ENCODE measurements at regions not wholly inside any gene's neighbourhood (a gene's known extent, or its start where the extent isn't known, plus 50 kb on each side); places are given as distances from the start of the nearest gene placed in this dataset.

- TF ChIP-seq, protein P1, sequence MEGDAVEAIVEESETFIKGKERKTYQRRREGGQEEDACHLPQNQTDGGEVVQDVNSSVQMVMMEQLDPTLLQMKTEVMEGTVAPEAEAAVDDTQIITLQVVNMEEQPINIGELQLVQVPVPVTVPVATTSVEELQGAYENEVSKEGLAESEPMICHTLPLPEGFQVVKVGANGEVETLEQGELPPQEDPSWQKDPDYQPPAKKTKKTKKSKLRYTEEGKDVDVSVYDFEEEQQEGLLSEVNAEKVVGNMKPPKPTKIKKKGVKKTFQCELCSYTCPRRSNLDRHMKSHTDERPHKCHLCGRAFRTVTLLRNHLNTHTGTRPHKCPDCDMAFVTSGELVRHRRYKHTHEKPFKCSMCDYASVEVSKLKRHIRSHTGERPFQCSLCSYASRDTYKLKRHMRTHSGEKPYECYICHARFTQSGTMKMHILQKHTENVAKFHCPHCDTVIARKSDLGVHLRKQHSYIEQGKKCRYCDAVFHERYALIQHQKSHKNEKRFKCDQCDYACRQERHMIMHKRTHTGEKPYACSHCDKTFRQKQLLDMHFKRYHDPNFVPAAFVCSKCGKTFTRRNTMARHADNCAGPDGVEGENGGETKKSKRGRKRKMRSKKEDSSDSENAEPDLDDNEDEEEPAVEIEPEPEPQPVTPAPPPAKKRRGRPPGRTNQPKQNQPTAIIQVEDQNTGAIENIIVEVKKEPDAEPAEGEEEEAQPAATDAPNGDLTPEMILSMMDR (IDR thresholded peaks at IDR 0.05): no peak
- no peak for TF ChIP-seq POLR2A (IDR thresholded peaks at IDR 0.05)
- TF ChIP-seq POLR2AphosphoS5 (IDR thresholded peaks at IDR 0.05): no peak
Measured at GRCh38 chr15:77739591-77740378, 107.1 kb upstream of the LINGO1 start.
